RWPE2 (cell line): ENCODE measurements at regions not wholly inside any gene's neighbourhood (a gene's known extent, or its start where the extent isn't known, plus 50 kb on each side); places are given as distances from the start of the nearest gene placed in this dataset.

ENCODE experiments used
- ATAC-seq: fragments of 200-7000 bp; cut with Tn5 transposase; 3 replicates; pipeline ENCODE4 v1.9.1; 2021; ENCODE audit warnings: low read depth
- DNase-seq: peaks from one replicate; pipeline ENCODE4 v3.0.0-alpha.2; 2020; ENCODE audit warnings: low spot score
- H3K27ac ChIP-seq: fragments of 450-650 bp; 2 replicates; pipeline ENCODE4 v1.5.1; 2017; ENCODE audit warnings: mild to moderate bottlenecking; ENCODE audit not compliant: poor library complexity, severe bottlenecking
- H3K27me3 ChIP-seq: fragments of 250-450 bp; sonication (Bioruptor Pico); 2 replicates; pipeline ENCODE4 v1.5.1; 2021; ENCODE audit warnings: mild to moderate bottlenecking, moderate library complexity; ENCODE audit not compliant: insufficient read depth, poor library complexity, severe bottlenecking
- H3K36me3 ChIP-seq: fragments of 250-450 bp; sonication (Bioruptor Pico); 2 replicates; pipeline ENCODE4 v1.5.1; 2020; ENCODE audit warnings: low read depth, mild to moderate bottlenecking, moderate library complexity
- H3K4me1 ChIP-seq: fragments of 250-450 bp; sonication (Bioruptor Pico); 2 replicates; pipeline ENCODE4 v1.5.1; 2021; ENCODE audit warnings: mild to moderate bottlenecking, moderate library complexity; ENCODE audit not compliant: insufficient read depth, poor library complexity, severe bottlenecking
- H3K4me3 ChIP-seq: fragments of 250-450 bp; sonication (Bioruptor Pico); 2 replicates; pipeline ENCODE4 v1.5.1; 2021; ENCODE audit warnings: mild to moderate bottlenecking, moderate library complexity; ENCODE audit not compliant: severe bottlenecking
- H3K9me3 ChIP-seq: fragments of 250-450 bp; sonication (Bioruptor Pico); 2 replicates; pipeline ENCODE4 v1.5.1; 2021; ENCODE audit warnings: mild to moderate bottlenecking, moderate library complexity; ENCODE audit not compliant: severe bottlenecking
- TF ChIP-seq, protein P1 (sequence below): fragments of 450-650 bp; IDR thresholded peaks from one replicate; pipeline ENCODE4 v1.5.1; 2017; ENCODE audit warnings: mild to moderate bottlenecking, moderate library complexity; ENCODE audit not compliant: poor library complexity, severe bottlenecking

GRCh38 chr5:124054564-124054963, 542.6 kb downstream of the CSNK1G3 start:
- ATAC-seq = no peak
- H3K27ac ChIP-seq = no peak overlapping the region
- H3K36me3 ChIP-seq = no peaks in the 10 kb centered on the region
- no peaks in the 10 kb centered on the region for H3K9me3 ChIP-seq
- TF ChIP-seq, protein P1, sequence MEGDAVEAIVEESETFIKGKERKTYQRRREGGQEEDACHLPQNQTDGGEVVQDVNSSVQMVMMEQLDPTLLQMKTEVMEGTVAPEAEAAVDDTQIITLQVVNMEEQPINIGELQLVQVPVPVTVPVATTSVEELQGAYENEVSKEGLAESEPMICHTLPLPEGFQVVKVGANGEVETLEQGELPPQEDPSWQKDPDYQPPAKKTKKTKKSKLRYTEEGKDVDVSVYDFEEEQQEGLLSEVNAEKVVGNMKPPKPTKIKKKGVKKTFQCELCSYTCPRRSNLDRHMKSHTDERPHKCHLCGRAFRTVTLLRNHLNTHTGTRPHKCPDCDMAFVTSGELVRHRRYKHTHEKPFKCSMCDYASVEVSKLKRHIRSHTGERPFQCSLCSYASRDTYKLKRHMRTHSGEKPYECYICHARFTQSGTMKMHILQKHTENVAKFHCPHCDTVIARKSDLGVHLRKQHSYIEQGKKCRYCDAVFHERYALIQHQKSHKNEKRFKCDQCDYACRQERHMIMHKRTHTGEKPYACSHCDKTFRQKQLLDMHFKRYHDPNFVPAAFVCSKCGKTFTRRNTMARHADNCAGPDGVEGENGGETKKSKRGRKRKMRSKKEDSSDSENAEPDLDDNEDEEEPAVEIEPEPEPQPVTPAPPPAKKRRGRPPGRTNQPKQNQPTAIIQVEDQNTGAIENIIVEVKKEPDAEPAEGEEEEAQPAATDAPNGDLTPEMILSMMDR = no peak
- no peak overlapping the region for H3K4me3 ChIP-seq
- DNase-seq = no peak
- no peaks in the 10 kb centered on the region for H3K27me3 ChIP-seq
- no peaks in the 10 kb centered on the region for H3K4me1 ChIP-seq

GRCh38 chr5:124053340-124053739, 541.4 kb downstream of the CSNK1G3 start:
- DNase-seq = no peak
- Histone ChIP-seq H3K36me3 (no peaks in the 10 kb centered on the region), H3K4me1 (no peaks in the 10 kb centered on the region), H3K4me3 (no peak overlapping the region), H3K9me3 (no peaks in the 10 kb centered on the region), H3K27me3 (no peaks in the 10 kb centered on the region), H3K27ac (no peak overlapping the region)
- ATAC-seq = no peak
- TF ChIP-seq, protein P1 = no peak

DNA sequence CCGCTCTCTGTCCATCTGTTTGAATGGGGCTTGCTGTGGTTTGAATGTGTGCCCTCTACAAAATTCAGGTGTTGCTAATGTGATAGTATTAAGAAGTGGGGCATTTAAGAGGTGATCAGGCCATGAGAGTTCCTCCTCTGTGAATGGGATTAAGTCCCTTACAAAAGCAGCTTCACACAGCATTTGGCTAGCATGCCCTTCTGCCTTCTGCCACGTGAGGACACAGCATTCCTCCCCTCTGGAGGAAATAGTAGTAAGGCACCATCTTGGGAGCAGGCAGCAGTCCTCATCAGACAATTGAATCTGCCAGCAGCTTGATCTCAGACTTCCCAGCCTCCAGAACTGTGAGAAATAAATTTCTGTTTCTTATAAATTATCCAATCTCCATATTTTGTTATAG, 540.2 kb downstream of the CSNK1G3 start:
- ATAC-seq = no peak

GRCh38 chr5:124050120-124050770, 538.3 kb downstream of the CSNK1G3 start:
- no peaks in the 10 kb centered on the region for H3K9me3 ChIP-seq
- DNase-seq = no peak
- no peak overlapping the region for H3K27ac ChIP-seq
- H3K4me1 ChIP-seq = no peaks in the 10 kb centered on the region
- H3K4me3 ChIP-seq = no peak overlapping the region
- TF ChIP-seq, protein P1 = no peak
- H3K36me3 ChIP-seq = no peaks in the 10 kb centered on the region
- H3K27me3 ChIP-seq = no peaks in the 10 kb centered on the region
- ATAC-seq = no peak

More for the DNA sequence above, 540.2 kb downstream of the CSNK1G3 start:
- no peaks in the 10 kb centered on the region for H3K9me3 ChIP-seq
- TF ChIP-seq, protein P1 = no peak
- H3K27me3 ChIP-seq = no peaks in the 10 kb centered on the region
- no peaks in the 10 kb centered on the region for H3K4me1 ChIP-seq
- H3K27ac ChIP-seq = no peak overlapping the region
- no peak for DNase-seq
- no peak overlapping the region for H3K4me3 ChIP-seq
- H3K36me3 ChIP-seq = no peaks in the 10 kb centered on the region

- Histone ChIP-seq H3K36me3 (no peaks in the 10 kb centered on the region), H3K27me3 (no peaks in the 10 kb centered on the region), H3K4me1 (no peaks in the 10 kb centered on the region), H3K9me3 (no peaks in the 10 kb centered on the region), H3K27ac (no peak overlapping the region), H3K4me3 (no peak overlapping the region)
- ATAC-seq (no peak), DNase-seq (no peak)
- TF ChIP-seq, protein P1 = no peak
Observed at GRCh38 chr5:124045412-124045811, 533.4 kb downstream of the CSNK1G3 start.
